ENCODE measurements at regions not wholly inside any gene's neighbourhood (a gene's known extent, or its start where the extent isn't known, plus 50 kb on each side); places are given as distances from the start of the nearest gene placed in this dataset.

DNA sequence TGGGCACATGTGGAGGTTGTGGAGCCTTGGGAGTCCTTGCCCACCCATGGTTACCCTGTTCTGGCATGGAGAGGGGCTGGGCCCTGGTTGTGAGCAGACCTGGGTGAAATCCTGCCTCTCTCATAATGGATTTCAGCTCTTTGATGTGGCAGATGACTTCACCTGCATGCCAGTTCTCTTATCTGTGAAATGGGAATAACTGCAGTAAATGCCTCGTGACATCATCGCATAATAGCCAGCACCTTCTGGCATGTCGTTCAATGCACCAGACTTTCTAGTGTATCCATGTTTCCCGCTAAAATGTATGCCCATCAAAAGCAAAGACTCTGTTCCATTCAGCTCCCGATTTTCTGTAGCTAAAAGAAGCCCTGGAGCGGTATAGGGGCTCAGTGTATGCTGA lies 197.6 kb downstream of the MAF start:
- Histone ChIP-seq H3K9ac (ENCODE audit: low read length) (no peak overlapping the region), H3K36me3 (ENCODE audit: control insufficient read depth in 1 of 2, insufficient read depth in 2 of 2, low read length in 2 of 2) (no peaks in the 10 kb centered on the region), H3K9me2 (ENCODE audit: insufficient read depth) (no peaks in the 10 kb centered on the region), H4K20me1 (ENCODE audit: insufficient read depth) (no peaks in the 10 kb centered on the region), H3K27ac (ENCODE audit: low read depth, low read length) (no peak overlapping the region), H3K79me2 (ENCODE audit: insufficient read depth, low read length) (no peaks in the 10 kb centered on the region), H3K9me3 (ENCODE audit: control insufficient read depth in 1 of 2, insufficient read depth in 1 of 2, low read depth in 1 of 2, low read length in 2 of 2) (peaks cover 24 to 45% of the 10 kb centered on the region in 2 experiments; a peak in 2 of 4 replicates), H3K4me1 (ENCODE audit: control insufficient read depth in 1 of 2, insufficient read depth in 2 of 2, low read length in 2 of 2) (no peaks in the 10 kb centered on the region), H3K4me2 (ENCODE audit: low read length) (no peak overlapping the region), H2AFZ (ENCODE audit: low read depth, low read length, poor library complexity, severe bottlenecking) (no peak overlapping the region), H3K4me3 (replicated peaks in 1 of 2; ENCODE audit: low read depth in 1 of 2, low read length in 2 of 2) (no peak overlapping the region), H3K27me3 (ENCODE audit: insufficient read depth, low read length) (no peaks in the 10 kb centered on the region)
- ChIA-PET RAD21 (ENCODE audit: low non-redundant PET in 1 of 2, low total read pairs in 2 of 2, uncharacterized antibody in 2 of 2, unreplicated experiment in 2 of 2) (no interaction called here), CTCF (no interaction called here), POLR2A (no interaction called here)
- intact Hi-C loops (cut with micrococcal nuclease), result no loop called here
- BruUV-seq (replicated peaks), result no TSS peak
- ATAC-seq, result no peak
- DNase-seq (ENCODE audit: low read depth, low spot score), result no peak
- TF ChIP-seq ZNF274 (IDR thresholded peaks at IDR 0.05; ENCODE audit: low read depth, low read length) (no peak), TCF7L2 (IDR thresholded peaks at IDR 0.05; ENCODE audit: borderline replicate concordance, extremely low read depth, insufficient read depth, insufficient read length) (no peak)
- TF ChIP-seq, protein P1, sequence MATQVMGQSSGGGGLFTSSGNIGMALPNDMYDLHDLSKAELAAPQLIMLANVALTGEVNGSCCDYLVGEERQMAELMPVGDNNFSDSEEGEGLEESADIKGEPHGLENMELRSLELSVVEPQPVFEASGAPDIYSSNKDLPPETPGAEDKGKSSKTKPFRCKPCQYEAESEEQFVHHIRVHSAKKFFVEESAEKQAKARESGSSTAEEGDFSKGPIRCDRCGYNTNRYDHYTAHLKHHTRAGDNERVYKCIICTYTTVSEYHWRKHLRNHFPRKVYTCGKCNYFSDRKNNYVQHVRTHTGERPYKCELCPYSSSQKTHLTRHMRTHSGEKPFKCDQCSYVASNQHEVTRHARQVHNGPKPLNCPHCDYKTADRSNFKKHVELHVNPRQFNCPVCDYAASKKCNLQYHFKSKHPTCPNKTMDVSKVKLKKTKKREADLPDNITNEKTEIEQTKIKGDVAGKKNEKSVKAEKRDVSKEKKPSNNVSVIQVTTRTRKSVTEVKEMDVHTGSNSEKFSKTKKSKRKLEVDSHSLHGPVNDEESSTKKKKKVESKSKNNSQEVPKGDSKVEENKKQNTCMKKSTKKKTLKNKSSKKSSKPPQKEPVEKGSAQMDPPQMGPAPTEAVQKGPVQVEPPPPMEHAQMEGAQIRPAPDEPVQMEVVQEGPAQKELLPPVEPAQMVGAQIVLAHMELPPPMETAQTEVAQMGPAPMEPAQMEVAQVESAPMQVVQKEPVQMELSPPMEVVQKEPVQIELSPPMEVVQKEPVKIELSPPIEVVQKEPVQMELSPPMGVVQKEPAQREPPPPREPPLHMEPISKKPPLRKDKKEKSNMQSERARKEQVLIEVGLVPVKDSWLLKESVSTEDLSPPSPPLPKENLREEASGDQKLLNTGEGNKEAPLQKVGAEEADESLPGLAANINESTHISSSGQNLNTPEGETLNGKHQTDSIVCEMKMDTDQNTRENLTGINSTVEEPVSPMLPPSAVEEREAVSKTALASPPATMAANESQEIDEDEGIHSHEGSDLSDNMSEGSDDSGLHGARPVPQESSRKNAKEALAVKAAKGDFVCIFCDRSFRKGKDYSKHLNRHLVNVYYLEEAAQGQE (IDR thresholded peaks at IDR 0.05; ENCODE audit: low read depth), result no peak
- TF ChIP-seq, protein P2, sequence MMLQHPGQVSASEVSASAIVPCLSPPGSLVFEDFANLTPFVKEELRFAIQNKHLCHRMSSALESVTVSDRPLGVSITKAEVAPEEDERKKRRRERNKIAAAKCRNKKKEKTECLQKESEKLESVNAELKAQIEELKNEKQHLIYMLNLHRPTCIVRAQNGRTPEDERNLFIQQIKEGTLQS (IDR thresholded peaks at IDR 0.05), result no peak
- TF ChIP-seq, protein P3, sequence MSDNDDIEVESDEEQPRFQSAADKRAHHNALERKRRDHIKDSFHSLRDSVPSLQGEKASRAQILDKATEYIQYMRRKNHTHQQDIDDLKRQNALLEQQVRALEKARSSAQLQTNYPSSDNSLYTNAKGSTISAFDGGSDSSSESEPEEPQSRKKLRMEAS (IDR thresholded peaks at IDR 0.05), result no peak

DNA sequence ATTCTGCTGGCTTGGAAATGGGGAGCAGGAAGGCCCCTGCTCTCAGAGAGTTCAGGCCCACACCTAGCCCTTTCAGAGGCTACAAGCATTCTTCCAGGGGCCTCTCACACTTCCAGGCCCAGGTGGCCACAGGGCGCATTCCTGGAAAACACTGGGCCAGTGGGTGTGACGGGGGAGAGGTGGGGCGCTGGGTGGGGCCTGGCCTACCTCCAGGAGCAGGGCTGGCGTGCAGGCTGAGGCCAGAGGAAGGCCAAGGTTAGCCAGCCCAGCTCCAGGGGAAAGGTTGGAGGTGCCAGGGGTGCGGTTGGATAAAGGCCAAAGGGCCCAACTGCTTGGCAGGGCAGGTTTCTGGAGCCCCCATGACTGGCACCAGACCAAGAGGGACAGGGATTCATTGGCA lies 198.2 kb downstream of the MAF start:
- Histone ChIP-seq H3K9ac (ENCODE audit: low read length) (no peak overlapping the region), H3K79me2 (ENCODE audit: insufficient read depth, low read length) (no peaks in the 10 kb centered on the region), H3K36me3 (ENCODE audit: control insufficient read depth in 1 of 2, insufficient read depth in 2 of 2, low read length in 2 of 2) (no peaks in the 10 kb centered on the region), H4K20me1 (ENCODE audit: insufficient read depth) (no peaks in the 10 kb centered on the region), H3K27ac (ENCODE audit: low read depth, low read length) (no peak overlapping the region), H3K4me1 (ENCODE audit: control insufficient read depth in 1 of 2, insufficient read depth in 2 of 2, low read length in 2 of 2) (no peaks in the 10 kb centered on the region), H3K4me3 (replicated peaks in 1 of 2; ENCODE audit: low read depth in 1 of 2, low read length in 2 of 2) (no peak overlapping the region), H3K27me3 (ENCODE audit: insufficient read depth, low read length) (no peaks in the 10 kb centered on the region), H3K9me2 (ENCODE audit: insufficient read depth) (no peaks in the 10 kb centered on the region), H3K4me2 (ENCODE audit: low read length) (no peak overlapping the region), H2AFZ (ENCODE audit: low read depth, low read length, poor library complexity, severe bottlenecking) (no peak overlapping the region), H3K9me3 (ENCODE audit: control insufficient read depth in 1 of 2, insufficient read depth in 1 of 2, low read depth in 1 of 2, low read length in 2 of 2) (peaks cover 23 to 47% of the 10 kb centered on the region in 2 experiments; a peak in 2 of 4 replicates)
- RAD21 ChIA-PET (ENCODE audit: low non-redundant PET in 1 of 2, low total read pairs in 2 of 2, uncharacterized antibody in 2 of 2, unreplicated experiment in 2 of 2), result no interaction called here
- TF ChIP-seq POLR2AphosphoS5 (IDR thresholded peaks at IDR 0.05; ENCODE audit: low read depth, low read length), result no peak
- intact Hi-C loops (cut with micrococcal nuclease), result no loop called here
- POLR2A ChIA-PET, result no interaction called here
- CTCF ChIA-PET, result no interaction called here
- no TSS peak for BruUV-seq (replicated peaks)
- DNase-seq (ENCODE audit: low read depth, low spot score) (no peak), ATAC-seq (no peak)
